ENCODE measurements at regions not wholly inside any gene's neighbourhood (a gene's known extent, or its start where the extent isn't known, plus 50 kb on each side); places are given as distances from the start of the nearest gene placed in this dataset.

GRCh38 chr2:57396355-57397098 lies 650.1 kb upstream of the VRK2 start:
- no peak for TF ChIP-seq POLR2AphosphoS5 (IDR thresholded peaks at IDR 0.05; ENCODE audit: low read depth, low read length)
- TF ChIP-seq CTCF (IDR thresholded peaks at IDR 0.05) = no peak
- no peak for TF ChIP-seq SIN3A (IDR thresholded peaks at IDR 0.05; ENCODE audit: borderline replicate concordance, insufficient read depth, low read depth, low read length)
- TF ChIP-seq REST (IDR thresholded peaks at IDR 0.05; ENCODE audit: insufficient read depth in 1 of 2, low read depth in 2 of 2, low read length in 1 of 2) = no peak

Measured in Panc1 (cell line).